Gastrocnemius medialis (tissue), 4 donors: ENCODE measurements at regions not wholly inside any gene's neighbourhood (a gene's known extent, or its start where the extent isn't known, plus 50 kb on each side); places are given as distances from the start of the nearest gene placed in this dataset.

Experiments
- ATAC-seq, 2 donors: fragments of 150-250 bp; one replicate each; pipeline ENCODE4 v1.9.1; 2016
- DNase-seq, 2 donors: peaks; one replicate each; pipeline ENCODE4 v3.0.0-alpha.2; 2019
- H3K27ac ChIP-seq, 4 donors: fragments of 200-600 bp; sonication (generic); 1 replicate in 1 of 4; 2 replicates in 3 of 4; pipeline ENCODE4 v1.5.1; 2016 to 2018; ENCODE audit warnings: mild to moderate bottlenecking in 2 of 4, moderate library complexity in 1 of 4
- H3K27me3 ChIP-seq, 3 donors: fragments of 200-600 bp; sonication (generic) in 2 of 3; 1 replicate in 1 of 3; 2 replicates in 2 of 3; pipeline versions ENCODE4 v1.5.1 to v1.6.0; 2016 to 2019; ENCODE audit warnings: mild to moderate bottlenecking in 1 of 3, moderate library complexity in 1 of 3
- H3K36me3 ChIP-seq, 2 donors: fragments of 200-600 bp; sonication (generic) in 1 of 2; one replicate each; pipeline ENCODE4 v1.5.1; 2017 to 2018
- H3K4me1 ChIP-seq, 2 donors: fragments of 200-600 bp; sonication (generic) in 1 of 2; one replicate each; pipeline ENCODE4 v1.5.1; 2016 to 2017; ENCODE audit warnings: mild to moderate bottlenecking in 2 of 2
- H3K4me3 ChIP-seq, 4 donors: fragments of 200-600 bp; sonication (generic) in 3 of 4; 1 replicate in 1 of 4; 2 replicates in 3 of 4; pipeline ENCODE4 v1.5.1; 2016 to 2019; ENCODE audit warnings: mild to moderate bottlenecking in 2 of 4
- H3K9me3 ChIP-seq, 3 donors: fragments of 200-600 bp; sonication (generic) in 2 of 3; 1 replicate in 1 of 3; 2 replicates in 2 of 3; pipeline ENCODE4 v1.5.1; 2016 to 2019
- POLR2A ChIP-seq, 2 donors: fragments of 450-650 bp; IDR thresholded peaks; one replicate each; pipeline ENCODE4 v1.6.1; 2017; ENCODE audit warnings: antibody characterized with exemption in 2 of 2, mild to moderate bottlenecking in 2 of 2, moderate library complexity in 2 of 2
- in situ Hi-C, 4 donors: fragments of 200-750 bp; cut with MboI; loops; one replicate each; pipeline versions ENCODE4 v1.15.0 to v1.8.0; 2017; ENCODE audit warnings: low sequenced_read_pairs in 4 of 4
- intact Hi-C: fragments of 100-400 bp; cut with DNase I; formaldehyde crosslinking; loops from one replicate; pipeline ENCODE4 v1.15.1; 2023; ENCODE audit warnings: low total_unique reads
- TF ChIP-seq, protein P1 (sequence below), 5 experiments: fragments of 450-650 bp in 3 of 5; fragments of 200-600 bp in 2 of 5; sonication (generic) in 2 of 5; IDR thresholded peaks in 4 of 5; conservative IDR thresholded peaks in 1 of 5; 1 replicate in 4 of 5; 2 replicates in 1 of 5; pipeline ENCODE4 v1.5.1; 2016 to 2019; ENCODE audit warnings: antibody characterized with exemption in 5 of 5, mild to moderate bottlenecking in 3 of 5, moderate library complexity in 3 of 5

DNA sequence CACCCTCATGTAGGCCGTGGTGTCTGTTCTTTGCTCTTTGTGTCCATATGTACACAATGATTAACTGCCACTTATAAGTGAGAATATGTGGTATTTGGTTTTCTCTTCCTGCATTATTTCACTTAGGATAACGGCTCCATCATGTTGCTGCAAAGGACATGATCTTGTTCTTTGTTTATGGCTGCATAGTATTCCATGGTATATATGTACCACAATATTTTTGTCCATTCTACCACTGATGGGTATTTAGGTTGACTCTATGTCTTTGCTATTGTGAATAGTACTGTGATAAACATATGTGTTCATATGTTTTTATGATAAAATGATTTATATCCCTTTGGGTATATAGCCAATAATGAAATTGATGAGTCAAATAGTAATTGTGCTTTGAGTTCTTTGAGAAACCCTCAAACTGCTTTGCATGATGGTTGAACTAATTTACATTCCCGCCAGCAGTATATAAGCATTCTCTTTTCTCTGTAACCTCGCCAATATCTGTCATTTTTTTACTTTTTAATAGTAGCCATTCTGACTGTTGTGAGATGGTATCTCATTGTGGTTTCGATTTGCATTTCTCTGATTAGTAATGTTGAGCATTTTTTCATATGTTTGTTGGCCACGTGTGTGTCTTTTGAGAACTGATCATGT, 174.4 kb upstream of the NT5E start:
- ATAC-seq: no peak
- no peaks in the 10 kb centered on the region for H3K9me3 ChIP-seq
- H3K4me3 ChIP-seq: no peak overlapping the region
- intact Hi-C loops (no loop called here), in situ Hi-C loops (no loop called here)
- DNase-seq: no peak
- no peaks in the 10 kb centered on the region for H3K27me3 ChIP-seq
- TF ChIP-seq, protein P1, sequence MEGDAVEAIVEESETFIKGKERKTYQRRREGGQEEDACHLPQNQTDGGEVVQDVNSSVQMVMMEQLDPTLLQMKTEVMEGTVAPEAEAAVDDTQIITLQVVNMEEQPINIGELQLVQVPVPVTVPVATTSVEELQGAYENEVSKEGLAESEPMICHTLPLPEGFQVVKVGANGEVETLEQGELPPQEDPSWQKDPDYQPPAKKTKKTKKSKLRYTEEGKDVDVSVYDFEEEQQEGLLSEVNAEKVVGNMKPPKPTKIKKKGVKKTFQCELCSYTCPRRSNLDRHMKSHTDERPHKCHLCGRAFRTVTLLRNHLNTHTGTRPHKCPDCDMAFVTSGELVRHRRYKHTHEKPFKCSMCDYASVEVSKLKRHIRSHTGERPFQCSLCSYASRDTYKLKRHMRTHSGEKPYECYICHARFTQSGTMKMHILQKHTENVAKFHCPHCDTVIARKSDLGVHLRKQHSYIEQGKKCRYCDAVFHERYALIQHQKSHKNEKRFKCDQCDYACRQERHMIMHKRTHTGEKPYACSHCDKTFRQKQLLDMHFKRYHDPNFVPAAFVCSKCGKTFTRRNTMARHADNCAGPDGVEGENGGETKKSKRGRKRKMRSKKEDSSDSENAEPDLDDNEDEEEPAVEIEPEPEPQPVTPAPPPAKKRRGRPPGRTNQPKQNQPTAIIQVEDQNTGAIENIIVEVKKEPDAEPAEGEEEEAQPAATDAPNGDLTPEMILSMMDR (IDR thresholded peaks at IDR 0.05 in 4 of 5, conservative IDR thresholded peaks at IDR 0.05 in 1 of 5): no peak
- TF ChIP-seq POLR2A (IDR thresholded peaks at IDR 0.05): no peak
- H3K36me3 ChIP-seq: no peaks in the 10 kb centered on the region
- no peak overlapping the region for H3K27ac ChIP-seq
- H3K4me1 ChIP-seq: no peaks in the 10 kb centered on the region

- Histone ChIP-seq H3K4me3 (no peak overlapping the region), H3K9me3 (no peaks in the 10 kb centered on the region), H3K4me1 (no peaks in the 10 kb centered on the region), H3K36me3 (no peaks in the 10 kb centered on the region), H3K27me3 (no peaks in the 10 kb centered on the region), H3K27ac (no peak overlapping the region)
- in situ Hi-C loops: no loop called here
- ATAC-seq: no peak
- no peak for DNase-seq
- intact Hi-C loops: no loop called here
- TF ChIP-seq POLR2A (IDR thresholded peaks at IDR 0.05): no peak
- TF ChIP-seq, protein P1 (IDR thresholded peaks at IDR 0.05 in 4 of 5, conservative IDR thresholded peaks at IDR 0.05 in 1 of 5): no peak
Observed at GRCh38 chr6:85273870-85274269, 176.0 kb upstream of the NT5E start.

- Histone ChIP-seq H3K27me3 (no peaks in the 10 kb centered on the region), H3K36me3 (no peaks in the 10 kb centered on the region), H3K9me3 (no peaks in the 10 kb centered on the region), H3K4me3 (no peak overlapping the region), H3K27ac (no peak overlapping the region), H3K4me1 (no peaks in the 10 kb centered on the region)
- DNase-seq (no peak), ATAC-seq (no peak)
- intact Hi-C loops: no loop called here
- no peak for TF ChIP-seq POLR2A (IDR thresholded peaks at IDR 0.05)
- TF ChIP-seq, protein P1 (IDR thresholded peaks at IDR 0.05 in 4 of 5, conservative IDR thresholded peaks at IDR 0.05 in 1 of 5): no peak
- in situ Hi-C loops: no loop called here
Observed at GRCh38 chr6:85273046-85273445, 176.8 kb upstream of the NT5E start.

- no peaks in the 10 kb centered on the region for H3K36me3 ChIP-seq
- H3K9me3 ChIP-seq: no peaks in the 10 kb centered on the region
- H3K27me3 ChIP-seq: no peaks in the 10 kb centered on the region
- in situ Hi-C loops: no loop called here
- intact Hi-C loops: no loop called here
- DNase-seq: no peak
- H3K4me1 ChIP-seq: no peaks in the 10 kb centered on the region
- H3K27ac ChIP-seq: no peak overlapping the region
- TF ChIP-seq, protein P1 (IDR thresholded peaks at IDR 0.05 in 4 of 5, conservative IDR thresholded peaks at IDR 0.05 in 1 of 5): no peak
- no peak for TF ChIP-seq POLR2A (IDR thresholded peaks at IDR 0.05)
- H3K4me3 ChIP-seq: no peak overlapping the region
- no peak for ATAC-seq
Observed at GRCh38 chr6:85272592-85272991, 177.3 kb upstream of the NT5E start.

DNA sequence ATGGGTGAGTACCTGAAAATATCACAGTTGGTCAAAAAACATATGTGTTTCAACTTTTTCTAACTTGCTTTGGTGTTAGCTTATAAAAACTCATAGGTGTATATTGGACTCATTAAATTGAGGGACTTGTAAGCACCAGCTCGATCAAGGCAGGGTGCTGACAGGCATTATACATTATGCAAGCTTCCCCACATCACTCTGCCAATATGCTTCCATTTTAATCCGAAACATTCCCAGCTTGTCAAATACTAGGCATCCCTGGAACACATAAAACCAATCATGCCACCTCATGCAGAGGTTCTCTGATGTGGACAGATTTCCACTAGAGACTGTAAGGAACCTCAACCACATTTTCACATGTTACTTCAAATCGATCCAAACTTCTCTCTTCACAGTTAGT, 187.3 kb upstream of the NT5E start:
- DNase-seq (no peak), ATAC-seq (no peak)
- in situ Hi-C loops (no loop called here), intact Hi-C loops (no loop called here)
- Histone ChIP-seq H3K4me3 (no peak overlapping the region), H3K9me3 (no peaks in the 10 kb centered on the region), H3K27ac (no peak overlapping the region), H3K27me3 (no peaks in the 10 kb centered on the region), H3K4me1 (no peaks in the 10 kb centered on the region), H3K36me3 (no peaks in the 10 kb centered on the region)
- TF ChIP-seq POLR2A (IDR thresholded peaks at IDR 0.05): no peak
- TF ChIP-seq, protein P1 (IDR thresholded peaks at IDR 0.05 in 4 of 5, conservative IDR thresholded peaks at IDR 0.05 in 1 of 5): no peak
